Right atrium auricular region (tissue), 2 donors: ENCODE measurements at regions not wholly inside any gene's neighbourhood (a gene's known extent, or its start where the extent isn't known, plus 50 kb on each side); places are given as distances from the start of the nearest gene placed in this dataset.

ENCODE experiments used
- DNase-seq: peaks from one replicate; pipeline ENCODE4 v3.0.0-alpha.2; 2019; ENCODE audit warnings: low spot score
- H3K27ac ChIP-seq, 2 donors: fragments of 200-600 bp; sonication (generic); 1 replicate in 1 of 2; 2 replicates in 1 of 2; pipeline ENCODE4 v1.5.1; 2016 to 2019
- H3K27me3 ChIP-seq, 2 donors: fragments of 200-600 bp; sonication (generic); one replicate each; pipeline versions ENCODE4 v1.5.1 to v1.6.0; 2017 to 2019
- H3K36me3 ChIP-seq: fragments of 200-600 bp; sonication (generic); one replicate; pipeline ENCODE4 v1.5.1; 2016
- H3K4me1 ChIP-seq, 2 donors: fragments of 200-600 bp; sonication (generic); one replicate each; pipeline versions ENCODE4 v1.5.1 to v1.6.0; 2017 to 2019
- H3K4me3 ChIP-seq, 2 donors: fragments of 200-600 bp; sonication (generic); 1 replicate in 1 of 2; 2 replicates in 1 of 2; pipeline ENCODE4 v1.5.1; 2017 to 2019; ENCODE audit warnings: mild to moderate bottlenecking in 1 of 2, moderate library complexity in 1 of 2
- H3K9me3 ChIP-seq, 2 donors: fragments of 200-600 bp; sonication (generic); one replicate each; pipeline ENCODE4 v1.5.1; 2019
- TF ChIP-seq, protein P1 (sequence below), 2 donors: fragments of 200-600 bp; sonication (generic); IDR thresholded peaks; one replicate each; pipeline ENCODE4 v1.5.1; 2019; ENCODE audit warnings: antibody characterized with exemption in 2 of 2

DNA sequence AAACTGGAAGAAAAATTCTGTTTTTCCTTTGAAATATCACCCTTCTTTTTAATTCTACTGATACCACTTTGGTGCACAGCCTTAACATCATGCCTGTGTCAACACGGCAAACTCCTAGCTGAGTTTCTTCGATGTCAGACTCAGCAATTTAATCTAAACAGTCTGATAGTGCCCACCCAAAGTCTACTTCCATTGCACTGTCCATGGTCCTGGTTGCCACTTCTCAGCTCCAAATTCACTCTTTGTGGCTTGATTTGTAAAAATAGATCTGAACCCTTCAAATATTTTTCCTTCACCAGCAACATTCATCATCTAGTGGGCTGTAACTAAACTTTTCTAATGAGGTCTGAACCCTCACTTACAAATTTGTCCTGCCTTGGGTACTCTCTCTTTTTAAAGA lies 107.8 kb downstream of the NUDT12 start:
- no peak overlapping the region for H3K27ac ChIP-seq
- TF ChIP-seq, protein P1, sequence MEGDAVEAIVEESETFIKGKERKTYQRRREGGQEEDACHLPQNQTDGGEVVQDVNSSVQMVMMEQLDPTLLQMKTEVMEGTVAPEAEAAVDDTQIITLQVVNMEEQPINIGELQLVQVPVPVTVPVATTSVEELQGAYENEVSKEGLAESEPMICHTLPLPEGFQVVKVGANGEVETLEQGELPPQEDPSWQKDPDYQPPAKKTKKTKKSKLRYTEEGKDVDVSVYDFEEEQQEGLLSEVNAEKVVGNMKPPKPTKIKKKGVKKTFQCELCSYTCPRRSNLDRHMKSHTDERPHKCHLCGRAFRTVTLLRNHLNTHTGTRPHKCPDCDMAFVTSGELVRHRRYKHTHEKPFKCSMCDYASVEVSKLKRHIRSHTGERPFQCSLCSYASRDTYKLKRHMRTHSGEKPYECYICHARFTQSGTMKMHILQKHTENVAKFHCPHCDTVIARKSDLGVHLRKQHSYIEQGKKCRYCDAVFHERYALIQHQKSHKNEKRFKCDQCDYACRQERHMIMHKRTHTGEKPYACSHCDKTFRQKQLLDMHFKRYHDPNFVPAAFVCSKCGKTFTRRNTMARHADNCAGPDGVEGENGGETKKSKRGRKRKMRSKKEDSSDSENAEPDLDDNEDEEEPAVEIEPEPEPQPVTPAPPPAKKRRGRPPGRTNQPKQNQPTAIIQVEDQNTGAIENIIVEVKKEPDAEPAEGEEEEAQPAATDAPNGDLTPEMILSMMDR (IDR thresholded peaks at IDR 0.05): no peak
- H3K4me3 ChIP-seq: no peak overlapping the region
- DNase-seq: no peak
- no peaks in the 10 kb centered on the region for H3K36me3 ChIP-seq
- H3K4me1 ChIP-seq: no peaks in the 10 kb centered on the region
- H3K9me3 ChIP-seq: no peaks in the 10 kb centered on the region
- H3K27me3 ChIP-seq: no peaks in the 10 kb centered on the region

DNA sequence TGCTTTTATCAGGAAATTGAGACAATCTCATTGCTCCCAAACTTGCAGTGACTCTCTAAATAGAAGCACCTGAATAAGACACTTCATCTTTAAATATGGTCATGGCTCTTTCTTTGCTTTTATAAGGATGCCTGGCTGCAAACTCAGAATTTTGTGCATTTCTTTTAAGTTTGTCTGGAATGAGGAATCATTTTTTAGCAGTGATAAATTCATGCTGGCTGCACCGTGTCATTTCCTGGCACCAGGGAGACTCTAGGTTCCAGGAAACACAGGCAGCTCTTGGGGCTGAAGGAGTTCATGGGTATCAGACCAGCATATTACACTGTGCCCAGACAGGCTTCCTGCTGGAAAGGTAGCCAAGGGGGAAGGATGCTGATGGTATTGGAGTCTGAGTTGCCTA lies 109.9 kb downstream of the NUDT12 start:
- DNase-seq: no peak
- Histone ChIP-seq H3K27me3 (no peaks in the 10 kb centered on the region), H3K9me3 (no peaks in the 10 kb centered on the region), H3K36me3 (no peaks in the 10 kb centered on the region), H3K4me3 (no peak overlapping the region), H3K27ac (no peak overlapping the region), H3K4me1 (no peaks in the 10 kb centered on the region)
- TF ChIP-seq, protein P1 (IDR thresholded peaks at IDR 0.05): no peak

DNA sequence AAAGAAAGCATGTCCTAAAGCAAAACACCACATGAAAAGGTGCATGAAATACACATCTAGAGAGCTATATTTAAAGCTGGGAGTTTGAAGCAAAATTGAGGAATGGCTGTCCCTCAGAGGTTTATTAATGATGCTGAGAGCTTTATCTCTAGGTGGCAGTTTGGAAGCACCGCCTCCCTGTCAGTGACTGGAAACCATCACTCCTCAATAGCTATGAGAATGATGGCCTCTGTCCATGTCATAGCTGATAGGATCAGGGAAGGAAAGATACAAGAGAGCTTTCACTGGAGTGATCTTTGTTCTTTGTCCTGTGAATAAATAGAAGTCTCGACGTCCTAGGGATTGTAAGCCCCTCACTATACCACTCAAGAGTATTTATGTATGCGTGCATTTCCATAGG lies 110.5 kb downstream of the NUDT12 start:
- TF ChIP-seq, protein P1 (IDR thresholded peaks at IDR 0.05): no peak
- Histone ChIP-seq H3K9me3 (no peaks in the 10 kb centered on the region), H3K27me3 (no peaks in the 10 kb centered on the region), H3K4me1 (no peaks in the 10 kb centered on the region), H3K4me3 (no peak overlapping the region), H3K27ac (no peak overlapping the region), H3K36me3 (no peaks in the 10 kb centered on the region)
- no peak for DNase-seq

DNA sequence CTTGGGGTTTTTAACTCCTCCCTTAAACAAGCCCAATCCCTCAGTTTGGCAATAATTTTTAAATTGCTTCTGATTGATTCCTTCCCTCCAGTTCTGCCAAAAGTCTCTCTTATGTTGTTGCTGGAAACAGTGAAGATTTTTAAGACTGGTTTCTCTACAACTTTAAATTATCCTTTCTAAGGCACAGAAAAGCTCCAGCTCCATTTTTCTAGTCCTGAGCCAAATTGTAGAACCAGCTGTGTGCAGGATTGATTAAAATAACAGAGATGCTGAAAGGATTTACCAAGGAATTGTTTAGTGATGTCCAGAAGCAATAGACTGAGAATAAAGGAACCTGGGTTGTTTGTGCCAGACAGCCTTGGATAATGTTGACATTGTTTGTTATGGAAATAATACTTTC lies 111.3 kb downstream of the NUDT12 start:
- H3K9me3 ChIP-seq: no peaks in the 10 kb centered on the region
- H3K4me3 ChIP-seq: no peak overlapping the region
- no peak overlapping the region for H3K27ac ChIP-seq
- H3K4me1 ChIP-seq: no peaks in the 10 kb centered on the region
- TF ChIP-seq, protein P1 (IDR thresholded peaks at IDR 0.05): no peak
- no peaks in the 10 kb centered on the region for H3K36me3 ChIP-seq
- H3K27me3 ChIP-seq: no peaks in the 10 kb centered on the region
- no peak for DNase-seq

DNA sequence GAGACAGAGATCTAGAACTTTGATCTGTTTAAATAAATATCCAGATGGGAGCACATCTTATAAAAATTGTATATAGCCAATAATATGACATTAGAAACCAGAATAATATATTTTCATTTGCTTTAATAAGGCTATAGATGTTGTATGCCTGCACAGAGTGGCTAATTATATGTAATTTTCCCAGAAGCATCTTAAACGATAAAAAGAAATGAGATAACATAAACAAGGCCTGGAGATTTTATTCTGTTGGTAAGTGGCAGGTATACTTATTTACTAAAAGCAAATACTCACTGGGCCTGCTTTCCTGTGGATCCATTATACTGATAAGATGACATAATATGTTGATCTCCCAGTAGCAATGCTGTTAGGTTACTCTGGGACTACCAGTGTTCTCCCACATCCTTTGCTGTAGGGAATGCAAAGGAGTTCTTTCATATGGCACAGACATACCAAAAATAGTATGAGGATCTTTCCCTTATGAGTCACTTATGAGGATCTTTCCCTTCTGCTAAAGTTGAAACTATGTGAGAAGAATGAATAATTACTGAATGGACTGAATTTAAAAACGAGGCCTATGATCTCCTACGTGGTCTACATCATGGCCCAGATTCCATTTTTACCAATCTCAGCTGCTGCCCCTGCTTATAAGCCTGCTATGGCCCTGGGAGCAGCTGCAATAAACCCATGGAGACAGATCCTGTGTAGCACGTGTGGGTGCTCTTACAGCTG lies 112.1 kb downstream of the NUDT12 start:
- no peak for DNase-seq

More for the DNA sequence above, 112.1 kb downstream of the NUDT12 start:
- no peaks in the 10 kb centered on the region for H3K9me3 ChIP-seq
- H3K27ac ChIP-seq: no peak overlapping the region
- TF ChIP-seq, protein P1 (IDR thresholded peaks at IDR 0.05): no peak
- H3K4me3 ChIP-seq: no peak overlapping the region
- no peaks in the 10 kb centered on the region for H3K36me3 ChIP-seq
- no peaks in the 10 kb centered on the region for H3K27me3 ChIP-seq
- H3K4me1 ChIP-seq: no peaks in the 10 kb centered on the region
